ENCODE measurements at regions not wholly inside any gene's neighbourhood (a gene's known extent, or its start where the extent isn't known, plus 50 kb on each side); places are given as distances from the start of the nearest gene placed in this dataset.

- TF ChIP-seq SREBF2 (IDR thresholded peaks at IDR 0.05; ENCODE audit: low read length), result no peak
- no peak for TF ChIP-seq CTCF (IDR thresholded peaks at IDR 0.05 in 2 of 3, conservative IDR thresholded peaks at IDR 0.05 in 1 of 3; ENCODE audit: control insufficient read depth in 2 of 3, extremely low read depth in 1 of 3, insufficient read depth in 1 of 3, low read depth in 3 of 3, low read length in 3 of 3)
- no peak for TF ChIP-seq SMC3 (IDR thresholded peaks at IDR 0.05; ENCODE audit: borderline replicate concordance, low read length)
- TF ChIP-seq MXI1 (IDR thresholded peaks at IDR 0.05; ENCODE audit: low read depth, low read length), result no peak
- TF ChIP-seq SUZ12 (IDR thresholded peaks at IDR 0.05; ENCODE audit: unreplicated experiment), result no peak
Observed at GRCh38 chr6:95815389-95816056, 200.3 kb upstream of the FUT9 start.

All from GM12878 (cell line).